GM21529 (cell line): ENCODE measurements at regions not wholly inside any gene's neighbourhood (a gene's known extent, or its start where the extent isn't known, plus 50 kb on each side); places are given as distances from the start of the nearest gene placed in this dataset.

Source experiments
- ATAC-seq: cut with Tn5 transposase; IDR thresholded peaks from one replicate; pipeline ENCODE4 v1.9.1; 2021; ENCODE audit not compliant: unreplicated experiment

- no peak for ATAC-seq
Observed at GRCh38 chr14:104367866-104368750, 211.5 kb upstream of the C14orf180 start.

DNA sequence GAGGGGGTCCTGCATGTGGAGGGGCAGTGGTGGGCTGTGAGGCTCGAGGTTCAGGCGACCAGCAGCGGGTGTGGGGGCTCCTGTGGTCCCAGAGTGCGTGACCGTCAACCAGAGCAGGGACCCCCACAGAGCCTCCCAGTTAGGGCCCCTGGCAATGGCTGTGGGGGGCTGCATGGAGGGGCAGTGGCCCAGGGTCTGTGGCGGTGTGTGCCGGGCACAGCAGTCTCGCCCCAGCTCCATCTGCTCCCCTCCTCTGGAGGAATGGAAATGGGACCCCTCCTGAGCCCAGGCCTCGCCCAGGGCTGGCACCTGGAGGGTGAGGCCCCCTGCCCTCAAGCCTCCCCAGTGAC lies 210.8 kb upstream of the C14orf180 start:
- no peak for ATAC-seq

GRCh38 chr14:104369208-104369607 lies 210.4 kb upstream of the C14orf180 start:
- ATAC-seq, result no peak

GRCh38 chr14:104370256-104370870 lies 209.2 kb upstream of the C14orf180 start:
- ATAC-seq, result no peak

DNA sequence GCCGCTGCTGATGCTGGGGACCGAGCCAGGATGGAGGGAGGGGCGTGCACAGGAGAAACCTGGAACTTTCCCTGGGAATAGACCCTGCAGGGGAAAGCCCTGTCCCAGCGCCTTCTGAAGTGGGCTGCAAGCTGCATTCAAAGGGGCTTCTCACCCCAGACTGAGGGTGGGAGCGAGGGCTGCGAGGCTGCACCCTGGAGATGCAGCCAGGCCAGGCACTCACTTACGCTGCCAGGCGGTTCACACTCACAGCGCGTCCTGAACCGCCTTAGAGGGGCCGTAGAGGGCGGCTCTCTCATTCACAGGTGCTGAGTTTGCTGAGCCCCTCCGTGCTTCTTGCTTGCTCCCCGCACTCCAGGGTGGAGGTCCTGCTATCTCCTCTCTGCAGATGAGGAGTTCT lies 208.5 kb upstream of the C14orf180 start:
- no peak for ATAC-seq

DNA sequence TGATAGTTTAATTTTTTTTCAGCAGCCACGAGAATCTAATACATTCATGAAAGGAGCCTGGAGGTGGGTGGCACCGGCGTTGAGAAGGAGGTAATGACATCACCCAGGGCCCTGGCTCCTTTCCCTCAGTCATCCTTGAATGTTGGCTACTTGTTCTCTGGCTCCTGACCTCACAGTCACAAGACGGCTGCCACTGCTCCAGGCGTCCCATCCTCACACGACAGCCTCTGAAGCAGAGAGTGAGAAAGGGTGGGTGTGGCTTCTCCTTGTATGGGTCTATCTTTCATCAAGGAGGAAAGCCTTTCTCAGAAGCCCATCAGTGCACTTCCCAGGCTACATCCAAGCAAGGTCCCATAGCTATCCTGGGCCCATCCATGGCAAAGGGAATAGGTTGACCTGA lies 207.6 kb upstream of the C14orf180 start:
- ATAC-seq, result no peak

DNA sequence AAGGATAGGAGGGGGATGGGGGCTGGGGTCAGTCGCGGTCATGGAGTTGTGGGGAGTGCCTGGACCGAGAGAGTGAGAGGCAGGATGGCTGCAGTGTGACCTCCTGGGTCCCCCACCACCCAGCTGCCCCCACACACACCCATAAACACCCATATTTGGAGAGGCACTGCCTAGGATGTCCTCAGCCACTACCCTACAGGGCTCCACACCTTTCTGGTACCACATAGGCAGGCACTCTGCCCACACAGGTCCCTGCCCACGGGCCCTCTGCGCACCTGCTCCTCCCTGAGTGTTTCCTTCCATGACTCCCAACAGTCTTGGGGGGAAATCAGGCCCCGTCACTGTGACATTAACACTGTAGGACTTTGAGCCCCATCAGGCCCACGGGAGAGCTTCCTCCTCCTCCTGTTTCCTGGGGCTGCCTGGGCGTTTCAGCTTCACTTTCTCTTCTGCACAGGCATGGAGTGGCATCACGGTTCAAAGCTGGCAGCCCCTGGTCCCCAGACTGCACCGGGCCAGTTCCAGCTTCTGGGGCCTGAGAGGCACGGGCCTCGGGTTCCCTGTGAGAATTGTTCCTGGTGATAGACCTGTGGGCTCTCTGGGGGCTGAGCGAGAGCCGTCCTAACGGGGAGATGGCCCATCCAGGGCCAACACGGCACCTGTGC lies 207.0 kb upstream of the C14orf180 start:
- ATAC-seq, result no peak

DNA sequence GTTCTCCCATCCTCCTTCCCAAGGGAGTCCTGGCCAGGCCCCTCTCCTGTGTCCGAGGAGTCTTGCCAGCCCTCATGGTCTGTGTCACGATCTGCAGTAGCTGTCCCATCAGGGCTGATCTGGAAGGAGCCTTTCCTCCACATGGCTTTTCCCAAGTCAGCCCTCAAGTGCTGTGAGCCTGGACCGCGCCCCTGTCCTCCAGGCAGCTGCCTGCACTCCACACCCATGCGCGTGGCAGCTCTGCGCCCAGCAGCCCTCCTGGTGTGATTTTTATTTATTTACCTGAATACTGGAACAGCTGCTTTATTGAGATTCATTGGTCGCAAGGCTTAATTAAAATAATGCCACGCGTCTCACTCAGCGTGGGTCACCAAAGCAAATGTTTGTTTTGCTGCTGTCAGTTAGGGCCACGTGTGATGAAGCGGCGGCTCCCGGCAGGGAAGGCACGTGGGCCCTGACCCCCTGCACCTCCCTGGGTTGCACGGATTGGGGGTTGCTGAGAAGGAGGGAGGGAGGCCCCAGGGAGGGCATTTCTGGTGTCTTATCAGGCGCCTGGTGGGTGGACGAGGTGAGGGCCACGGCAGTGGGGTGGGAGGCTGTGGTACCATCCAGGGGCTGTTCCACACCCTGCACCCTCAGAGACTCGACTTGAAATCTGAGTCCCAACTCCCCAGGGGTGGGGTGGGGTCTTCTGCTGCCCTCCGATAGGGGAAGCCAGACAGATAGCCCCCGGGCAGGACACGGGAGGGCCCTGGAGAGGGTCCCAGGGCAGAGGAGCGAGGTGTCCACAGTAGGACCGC lies 206.3 kb upstream of the C14orf180 start:
- no peak for ATAC-seq

DNA sequence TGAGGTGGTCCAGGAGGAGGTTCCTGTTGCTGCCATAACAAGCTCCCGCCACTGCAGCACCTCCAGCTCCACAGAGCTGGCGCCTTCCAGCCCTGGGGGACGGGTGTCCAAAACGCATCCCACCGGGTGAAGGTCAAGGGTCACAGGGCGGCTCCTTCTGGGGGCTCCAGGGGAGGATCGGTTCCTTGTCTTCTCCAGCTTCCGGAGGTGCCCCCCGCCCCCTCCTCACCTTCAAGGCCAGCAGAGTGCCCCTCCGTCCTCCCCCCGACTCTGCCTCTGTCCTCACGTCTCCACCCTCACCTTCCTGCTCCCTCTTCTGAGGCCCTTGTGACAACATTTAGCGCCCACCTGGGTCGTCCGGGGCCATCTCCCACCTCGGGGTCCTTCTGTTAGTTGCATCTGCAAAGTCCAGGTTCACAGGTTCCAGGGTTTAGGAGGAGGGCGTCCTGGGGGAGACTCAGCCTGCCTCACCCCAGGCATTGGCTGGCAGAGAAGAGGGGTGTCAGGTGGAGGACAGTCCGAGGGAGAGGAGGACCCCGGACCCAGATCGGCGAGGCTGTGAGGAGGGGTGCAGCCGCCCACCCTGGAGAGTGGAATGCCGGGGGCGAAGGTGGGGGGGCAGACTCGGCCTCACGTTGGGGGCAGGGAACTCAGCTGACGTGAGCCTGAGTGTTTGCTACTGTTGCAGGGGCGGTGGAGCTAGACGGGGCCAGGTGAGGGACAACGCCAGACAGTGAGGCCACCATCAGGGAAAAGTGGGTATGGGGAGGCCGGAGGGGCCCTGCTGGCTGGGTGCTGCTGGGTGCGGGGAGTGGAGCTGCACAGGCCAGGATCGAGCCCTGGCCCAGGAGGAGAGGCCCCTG lies 205.5 kb upstream of the C14orf180 start:
- no peak for ATAC-seq

GRCh38 chr14:104374718-104375080 lies 204.9 kb upstream of the C14orf180 start:
- ATAC-seq, result no peak

GRCh38 chr14:104375551-104376201 lies 203.9 kb upstream of the C14orf180 start:
- ATAC-seq, result no peak

DNA sequence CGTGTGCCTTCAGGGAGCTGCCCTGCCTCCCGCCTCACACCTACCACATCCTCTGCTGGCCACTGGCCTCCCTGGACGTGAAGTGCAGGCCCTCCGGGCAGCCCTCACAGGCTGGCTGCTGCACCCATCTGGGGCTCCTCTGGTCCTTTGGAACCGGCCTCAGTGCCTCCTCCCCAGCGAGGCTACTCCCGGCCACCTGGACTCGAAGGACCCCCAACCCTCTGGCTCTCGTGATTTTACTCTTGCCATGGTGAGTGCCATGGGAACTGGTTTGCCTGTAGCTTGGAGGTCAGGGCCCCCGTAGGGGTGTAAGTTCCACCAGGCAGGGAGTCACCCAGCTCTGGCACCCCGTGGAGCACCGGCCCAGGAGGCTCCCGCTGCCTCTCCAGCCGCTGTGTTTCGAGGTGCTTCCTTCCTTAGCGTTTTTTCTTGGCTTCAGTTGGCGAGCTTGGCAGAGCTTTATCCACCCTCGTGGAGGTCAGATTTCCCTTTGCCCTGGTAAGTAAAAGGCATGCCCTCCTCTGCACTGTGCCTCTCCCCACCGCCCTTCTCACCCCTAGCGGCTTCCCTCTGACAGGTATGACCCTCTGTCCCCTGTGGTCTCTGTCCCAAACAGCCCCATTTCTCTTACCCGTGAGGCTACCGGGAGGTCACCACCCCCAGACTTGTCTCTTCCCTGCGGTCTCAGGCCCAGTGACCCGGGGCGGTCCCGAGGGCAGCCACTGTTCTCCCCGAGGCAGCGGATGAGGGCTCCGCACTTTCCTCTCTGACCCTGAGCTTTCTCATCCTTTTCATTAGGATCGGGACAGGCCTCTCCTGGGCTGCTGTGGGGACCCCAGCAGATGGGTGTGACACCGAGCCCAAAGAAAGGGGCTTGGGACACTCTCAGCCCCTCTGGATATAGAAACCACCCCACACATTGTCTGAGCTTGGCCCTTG lies 203.1 kb upstream of the C14orf180 start:
- no peak for ATAC-seq

DNA sequence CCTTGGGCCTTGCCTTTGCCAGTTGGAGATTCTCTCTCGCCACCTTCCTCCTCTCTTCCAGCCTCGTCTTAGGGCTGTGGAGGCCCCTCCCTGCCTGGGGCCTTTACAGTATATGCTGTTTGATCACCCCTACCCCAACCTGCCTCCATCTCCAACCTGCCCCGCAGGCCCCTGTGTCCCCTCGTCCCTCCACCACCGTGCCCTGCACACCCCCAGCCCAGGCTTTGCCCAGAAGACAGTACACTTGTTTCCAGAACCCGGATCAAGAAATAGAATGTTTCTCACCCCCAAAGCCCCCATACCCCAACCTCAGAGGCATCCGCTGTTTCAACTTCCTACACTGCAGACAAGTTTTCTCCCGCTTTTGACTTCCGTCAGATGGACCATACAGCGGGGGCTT lies 202.3 kb upstream of the C14orf180 start:
- no peak for ATAC-seq

DNA sequence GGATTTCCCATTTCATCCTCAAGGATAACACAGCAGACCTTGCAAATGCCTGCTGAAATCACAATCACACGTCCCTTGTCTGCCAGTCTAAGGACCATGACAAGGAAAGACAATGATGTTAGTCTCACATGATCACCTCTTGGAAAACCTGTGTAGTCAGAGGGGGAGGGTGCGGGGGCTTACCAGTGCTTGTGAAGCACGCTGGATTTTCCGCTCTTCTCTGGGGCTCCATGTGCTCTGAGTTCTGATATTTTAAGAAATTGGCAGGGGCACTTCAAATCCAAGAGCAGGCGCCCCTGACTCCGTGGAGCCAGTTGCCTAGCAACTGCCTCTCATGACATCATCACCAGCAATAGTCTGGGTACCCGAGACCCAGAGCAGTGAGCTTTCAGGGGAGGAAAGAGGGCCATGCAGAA lies 200.9 kb upstream of the C14orf180 start:
- no peak for ATAC-seq

- no peak for ATAC-seq
Observed at GRCh38 chr14:104382361-104383087, 197.0 kb upstream of the C14orf180 start.

DNA sequence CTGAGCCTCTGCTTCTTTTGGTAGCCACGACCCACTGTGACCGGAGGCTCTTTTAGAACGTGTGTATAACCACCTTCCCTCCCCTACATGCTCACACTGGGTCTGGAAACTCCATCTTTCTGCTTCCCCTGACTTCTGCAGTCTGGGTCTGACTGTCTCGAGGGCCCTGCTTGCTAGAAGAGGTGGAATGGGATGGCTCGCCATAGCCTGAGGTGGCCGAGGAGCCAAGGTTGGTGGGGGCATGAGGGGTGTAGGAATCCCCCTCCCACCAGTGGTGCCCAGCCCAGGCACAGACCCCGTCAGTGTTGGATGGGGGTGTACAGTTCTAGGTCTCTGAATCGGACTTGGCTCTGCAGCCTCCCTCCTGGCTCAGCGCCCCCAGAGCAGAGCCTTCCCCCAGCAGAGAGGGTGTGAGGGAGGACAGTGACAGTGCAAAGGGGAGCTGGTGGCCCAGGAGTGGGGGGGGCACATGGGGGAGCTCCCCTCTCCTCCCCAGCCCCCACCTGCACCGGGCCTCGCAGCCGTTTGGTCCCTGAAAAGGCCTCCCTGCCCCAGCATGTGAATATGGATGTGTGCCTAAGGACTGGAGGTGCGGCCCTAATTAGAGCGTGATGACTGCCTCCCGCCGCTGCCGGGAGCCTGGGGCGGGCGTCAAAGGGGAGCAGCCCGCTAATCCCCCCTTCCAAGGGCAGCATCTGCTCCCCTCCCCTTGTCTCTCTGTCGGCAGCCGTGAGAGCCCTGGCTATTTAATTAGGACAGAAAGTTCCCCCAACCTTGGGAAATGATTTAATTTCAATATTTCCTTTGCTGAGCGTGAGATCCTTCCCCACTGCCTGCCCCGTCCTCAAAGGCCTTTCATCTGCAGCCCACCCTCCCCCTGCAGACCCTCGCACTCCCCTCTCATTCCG lies 196.2 kb upstream of the C14orf180 start:
- no peak for ATAC-seq
